IPS DF 19.7 (cell line): ENCODE measurements at regions not wholly inside any gene's neighbourhood (a gene's known extent, or its start where the extent isn't known, plus 50 kb on each side); places are given as distances from the start of the nearest gene placed in this dataset.

Experiments used
- DNase-seq: peaks from one replicate; pipeline ENCODE4 v3.0.0-alpha.2; 2013; ENCODE audit warnings: low read depth, low spot score

DNA sequence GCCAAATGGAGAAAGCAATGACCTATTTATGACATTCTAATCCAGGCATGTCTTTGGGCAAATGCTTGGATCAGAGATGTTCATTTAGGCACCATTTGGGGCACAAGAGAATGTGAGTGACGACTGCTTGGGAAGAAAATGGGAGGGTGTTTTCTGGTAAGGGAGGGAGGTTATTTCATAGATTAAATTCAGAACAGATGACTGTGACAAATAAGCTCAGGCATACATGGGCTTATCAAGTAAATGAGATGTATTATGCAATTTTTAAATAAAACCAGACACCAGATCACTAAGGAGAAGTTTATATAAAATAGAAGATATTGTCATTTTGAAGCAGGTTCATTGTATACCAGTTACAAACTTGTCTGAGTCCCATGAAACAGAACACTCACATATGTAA, 71.4 kb upstream of the UGT8 start:
- DNase-seq = no peak

DNA sequence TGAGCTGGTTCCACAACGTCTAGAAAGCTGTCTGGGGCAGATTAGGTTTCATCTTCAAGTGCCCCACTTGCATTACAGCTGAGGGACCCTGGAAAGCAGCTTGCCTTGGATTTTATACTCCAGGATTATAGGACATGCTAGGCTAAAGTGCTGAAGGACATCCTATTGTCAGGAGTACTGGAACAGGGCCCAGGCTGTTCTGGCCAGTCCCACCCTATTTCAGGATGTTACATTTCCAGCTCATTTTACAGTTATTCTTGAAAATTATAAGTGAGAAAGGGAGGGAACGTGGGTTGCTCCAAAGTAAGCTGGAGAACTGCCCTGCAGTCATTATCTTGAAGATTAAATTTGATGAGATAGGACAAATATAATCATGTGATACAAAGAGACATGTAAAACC, 71.0 kb upstream of the UGT8 start:
- no peak for DNase-seq

DNA sequence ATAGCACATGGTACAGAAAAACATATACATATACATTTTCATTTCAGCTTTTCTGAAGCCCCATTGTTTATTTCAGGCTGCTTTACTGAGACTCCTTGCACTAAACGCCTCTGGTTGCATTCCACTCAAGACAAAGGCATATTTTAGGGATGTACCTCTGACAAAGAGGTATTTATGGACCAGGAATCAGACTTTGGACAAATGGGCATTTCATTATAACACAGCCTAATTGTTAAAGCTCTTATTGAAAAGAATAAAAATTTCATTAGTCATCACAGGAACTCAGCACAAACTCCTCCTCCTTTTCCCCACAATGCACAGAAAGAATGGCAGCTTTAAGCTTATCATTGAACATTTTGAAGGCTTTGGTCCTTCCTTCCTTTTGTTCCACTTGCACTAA, 62.9 kb upstream of the UGT8 start:
- no peak for DNase-seq

DNA sequence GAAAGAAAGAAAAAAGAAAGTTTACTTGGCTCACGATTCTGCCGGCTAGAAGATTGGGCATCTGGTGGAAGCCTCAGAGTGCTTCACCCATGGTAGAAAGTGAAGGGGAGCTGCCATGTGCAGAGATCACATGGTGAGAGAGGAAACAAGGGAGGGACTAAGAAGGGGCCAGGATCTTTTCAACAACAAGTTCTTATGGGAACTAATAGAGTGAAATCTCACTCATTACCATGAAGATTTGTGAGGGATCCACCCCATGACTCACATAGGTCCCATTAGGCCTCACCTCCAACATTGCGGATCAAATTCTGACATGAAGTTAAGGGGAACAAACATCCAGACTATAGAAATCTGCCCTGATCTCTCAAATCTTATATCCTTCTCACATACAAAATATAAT, 61.3 kb upstream of the UGT8 start:
- no peak for DNase-seq

DNA sequence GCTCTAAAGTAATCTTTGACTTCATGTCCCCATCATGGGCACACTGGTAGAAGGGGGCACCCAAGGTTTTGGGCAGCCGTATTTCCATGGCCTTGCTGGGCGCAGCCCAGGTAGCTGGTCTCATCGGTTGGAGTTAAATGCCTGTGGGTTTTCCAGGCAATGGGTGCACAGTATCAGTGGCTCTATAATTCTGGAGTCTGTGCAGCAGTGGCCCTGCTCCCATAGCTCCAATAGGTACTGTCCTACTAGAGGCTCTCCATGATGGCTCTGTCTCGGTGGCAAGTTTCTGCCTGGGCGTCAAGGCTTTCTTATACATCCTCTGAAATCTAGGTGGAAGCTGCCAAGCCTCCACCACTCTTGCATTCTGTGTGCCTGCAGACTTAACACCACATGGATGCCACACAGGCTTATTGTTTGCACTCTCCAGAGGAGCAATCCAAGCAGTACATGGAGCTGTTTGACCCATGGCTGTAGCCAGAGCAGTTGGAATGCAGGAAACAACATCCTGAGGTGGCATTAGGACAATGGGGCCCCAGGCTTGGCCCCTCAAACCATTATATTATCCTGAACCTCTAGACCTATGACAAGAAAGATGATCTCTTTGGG, 60.5 kb upstream of the UGT8 start:
- DNase-seq = no peak

DNA sequence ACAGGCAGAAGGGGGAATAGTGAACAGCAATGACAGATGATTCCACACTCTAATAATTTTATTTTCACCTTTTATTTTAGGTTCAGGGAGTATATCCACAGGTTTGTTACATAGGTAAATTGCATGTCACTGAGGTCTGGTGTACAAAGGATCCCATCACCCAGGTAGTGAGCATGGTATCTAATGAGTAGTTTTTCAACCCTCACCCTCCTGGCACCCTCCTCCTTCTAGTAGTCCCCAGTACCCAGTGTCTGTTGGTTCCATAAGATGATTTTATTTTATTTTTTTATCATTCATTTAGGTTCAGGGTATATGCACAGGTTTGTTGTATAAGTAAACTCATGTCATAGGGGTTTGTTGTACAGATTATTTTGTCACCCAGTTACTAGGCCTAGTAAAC, 58.6 kb upstream of the UGT8 start:
- DNase-seq = no peak

DNA sequence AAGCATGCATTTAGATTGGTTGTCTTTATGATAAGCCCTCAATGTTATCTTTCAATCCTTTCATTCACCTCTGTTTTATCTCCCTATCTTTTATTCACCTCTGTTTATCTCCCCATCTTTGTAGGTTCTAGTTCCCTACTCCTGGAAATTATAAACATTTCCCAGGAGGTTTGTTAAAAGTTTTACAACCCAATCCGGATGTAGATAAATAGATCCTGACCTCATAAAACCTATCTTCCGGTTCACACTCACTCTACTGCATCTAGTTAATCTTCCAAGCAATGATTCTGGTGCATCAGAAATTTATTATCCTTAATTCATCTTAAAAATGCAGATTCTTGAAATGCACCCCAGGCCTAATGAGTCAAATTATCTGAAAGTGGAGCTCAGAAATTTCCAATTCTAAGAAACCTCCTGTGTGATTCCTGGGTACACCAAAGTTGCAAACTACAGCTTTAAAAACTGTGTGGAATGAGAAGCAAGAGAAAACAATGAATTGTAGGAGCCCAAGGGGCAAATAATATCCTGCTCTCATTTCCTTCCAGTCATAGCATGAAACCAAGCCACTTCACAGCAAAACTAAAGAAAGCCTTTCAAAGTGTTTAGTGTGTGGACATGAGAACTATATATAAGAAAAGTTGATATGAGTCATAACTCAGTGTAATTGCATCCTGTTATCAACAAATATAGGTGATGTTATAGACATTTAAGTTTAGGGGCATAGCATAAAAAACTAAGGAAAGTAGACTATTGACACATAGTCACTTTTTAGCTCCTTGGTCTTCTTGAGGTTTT, 51.1 kb upstream of the UGT8 start:
- DNase-seq = no peak
